GM10266 (cell line): ENCODE measurements at regions not wholly inside any gene's neighbourhood (a gene's known extent, or its start where the extent isn't known, plus 50 kb on each side); places are given as distances from the start of the nearest gene placed in this dataset.
"Not testable (repeated sequence)": the region's sequence is repeated elsewhere in the genome, so short reads cannot be mapped to it uniquely, and the experiment has no call there.

ENCODE experiments used
- DNase-seq: peaks from one replicate; pipeline ENCODE4 v3.0.0; 2012; ENCODE audit errors: extremely low spot score
- CTCF ChIP-seq: IDR thresholded peaks from 2 replicates; pipeline ENCODE4 v1.5.1; 2012; ENCODE audit warnings: mild to moderate bottlenecking, low read depth; ENCODE audit not compliant: control insufficient read depth, insufficient read depth; ENCODE audit errors: missing control alignments

GRCh38 chr5:118430076-118430475 is 558.3 kb downstream of the DTWD2 start:
- no peak for TF ChIP-seq CTCF
- DNase-seq, result no peak

GRCh38 chr5:118407958-118408357 is 580.4 kb downstream of the DTWD2 start:
- DNase-seq, result no peak
- TF ChIP-seq CTCF, result no peak

- no peak for TF ChIP-seq CTCF
- no peak for DNase-seq
These were observed 582.7 kb downstream of the DTWD2 start for GRCh38 chr5:118405650-118406061.

GRCh38 chr5:118397236-118397635 is 591.1 kb downstream of the DTWD2 start:
- no peak for TF ChIP-seq CTCF
- no peak for DNase-seq

- DNase-seq, result no peak
- no peak for TF ChIP-seq CTCF
These were observed 595.9 kb downstream of the DTWD2 start for GRCh38 chr5:118392491-118392890.

- not testable (repeated sequence) for DNase-seq
These were observed 605.4 kb downstream of the DTWD2 start for GRCh38 chr5:118382931-118383330.

GRCh38 chr5:118379470-118379869 is 608.9 kb downstream of the DTWD2 start:
- no peak for TF ChIP-seq CTCF
- DNase-seq, result no peak

- no peak for TF ChIP-seq CTCF
- DNase-seq, result no peak
These were observed 609.4 kb downstream of the DTWD2 start for GRCh38 chr5:118378959-118379358.
